PC-9 (cell line): ENCODE measurements at regions not wholly inside any gene's neighbourhood (a gene's known extent, or its start where the extent isn't known, plus 50 kb on each side); places are given as distances from the start of the nearest gene placed in this dataset.

Experiments
- BruUV-seq: library from RNA; stranded (reverse); fragments of 400-500 nt; replicated peaks from 2 replicates; lab custom pipeline; 2021; lab: Mats Ljungman, UMichigan
- CTCF ChIA-PET: fragments of 300-600 bp; sonication (Branson Sonifier 250); formaldehyde crosslinking; loops from one replicate; lab custom pipeline; 2022; ENCODE audit warnings: antibody characterized with exemption; lab: Charles Lee
- POLR2A ChIA-PET: fragments of 300-600 bp; sonication (Branson Sonifier 250); formaldehyde crosslinking; loops from one replicate; lab custom pipeline; 2022; ENCODE audit warnings: antibody characterized with exemption; ENCODE audit not compliant: unreplicated experiment; lab: Charles Lee
- DNase-seq, 2 experiments: peaks; one replicate each; pipeline versions ENCODE4 v3.0.0 to v3.0.0-alpha.2; 2015 to 2022; ENCODE audit warnings: mixed read lengths in 1 of 2
- H2AFZ ChIP-seq: fragments of 200-600 bp; sonication (generic); 2 replicates; pipeline ENCODE4 v1.8.1; 2017; ENCODE audit warnings: antibody characterized with exemption
- H3F3A ChIP-seq: fragments of 200-600 bp; sonication (generic); 2 replicates; pipeline ENCODE4 v1.8.1; 2017; ENCODE audit warnings: antibody characterized with exemption, mild to moderate bottlenecking, low read depth; ENCODE audit not compliant: insufficient read depth
- H3K27ac ChIP-seq: fragments of 200-600 bp; sonication (generic); 2 replicates; pipeline ENCODE4 v1.6.1; 2016; ENCODE audit warnings: mixed run types
- H3K27me3 ChIP-seq: fragments of 200-600 bp; sonication (generic); 2 replicates; pipeline ENCODE4 v1.6.1; 2016; ENCODE audit warnings: low read depth, mixed run types; ENCODE audit not compliant: insufficient read depth
- H3K36me3 ChIP-seq: fragments of 200-600 bp; sonication (generic); 2 replicates; pipeline ENCODE4 v1.6.1; 2016; ENCODE audit warnings: low read depth, mixed run types
- H3K4me1 ChIP-seq: fragments of 200-600 bp; sonication (generic); replicated peaks from 2 replicates; pipeline ENCODE4 v1.6.1; 2016; ENCODE audit warnings: mixed run types; ENCODE audit not compliant: insufficient read depth
- H3K4me2 ChIP-seq: fragments of 200-600 bp; sonication (generic); 2 replicates; pipeline ENCODE4 v1.6.1; 2017; ENCODE audit warnings: mixed run types
- H3K4me3 ChIP-seq: fragments of 200-600 bp; sonication (generic); 2 replicates; pipeline ENCODE4 v1.6.1; 2016; ENCODE audit warnings: mixed run types
- H3K79me2 ChIP-seq: fragments of 200-600 bp; sonication (generic); 2 replicates; pipeline ENCODE4 v1.6.1; 2017; ENCODE audit warnings: low read depth, mixed run types
- H3K9me2 ChIP-seq: fragments of 200-600 bp; sonication (generic); 2 replicates; pipeline ENCODE4 v1.8.1; 2017; ENCODE audit warnings: mild to moderate bottlenecking; ENCODE audit not compliant: insufficient read depth
- H3K9me3 ChIP-seq: fragments of 200-600 bp; sonication (generic); 2 replicates; pipeline ENCODE4 v1.8.1; 2016; ENCODE audit warnings: low read depth; ENCODE audit not compliant: insufficient read depth
- H4K20me1 ChIP-seq: fragments of 200-600 bp; sonication (generic); 2 replicates; pipeline ENCODE4 v1.8.1; 2017; ENCODE audit not compliant: insufficient read depth
- EZH2 ChIP-seq: fragments of 200-600 bp; sonication (generic); IDR thresholded peaks from 2 replicates; pipeline ENCODE4 v1.8.0; 2017; ENCODE audit warnings: antibody characterized with exemption, low read depth
- intact Hi-C: fragments of 100-400 bp; cut with micrococcal nuclease; formaldehyde crosslinking; loops from one replicate; pipeline ENCODE4 v1.10.0; 2022; ENCODE audit not compliant: unreplicated experiment
- TF ChIP-seq, protein P1 (sequence below): fragments of 200-600 bp; sonication (generic); conservative IDR thresholded peaks from 2 replicates; pipeline ENCODE4 v1.6.1; 2017; ENCODE audit warnings: mixed run types, antibody characterized with exemption, mild to moderate bottlenecking, moderate library complexity

DNA sequence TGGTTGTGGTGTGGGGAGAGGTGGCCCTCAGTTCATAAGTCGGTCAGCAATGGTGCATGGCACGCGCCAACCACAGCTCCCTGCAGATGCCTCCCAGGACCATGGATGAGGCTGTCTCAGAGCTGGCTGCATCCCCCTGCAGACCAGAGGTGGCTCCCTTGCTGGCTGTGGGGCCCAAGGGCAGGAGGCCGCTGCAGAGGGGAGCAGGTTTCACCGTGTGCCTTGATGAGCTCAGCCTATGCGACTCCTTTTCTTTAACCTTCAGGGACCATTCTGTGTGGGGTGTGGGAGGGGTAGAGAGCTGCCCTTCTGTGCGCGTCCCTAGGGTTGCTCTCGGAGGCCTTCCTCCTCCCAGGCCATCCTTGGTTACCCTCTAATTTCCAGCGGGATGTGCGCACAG lies 152.4 kb downstream of the ACTR3B start:
- no peak for DNase-seq
- no peaks in the 10 kb centered on the region for H3K36me3 ChIP-seq
- no peak overlapping the region for H3K4me3 ChIP-seq
- no peaks in the 10 kb centered on the region for H3K79me2 ChIP-seq
- H3K4me2 ChIP-seq = no peak overlapping the region
- no peaks in the 10 kb centered on the region for H3K4me1 ChIP-seq
- CTCF ChIA-PET = no interaction called here
- H3K9me3 ChIP-seq = no peaks in the 10 kb centered on the region
- no peaks in the 10 kb centered on the region for H3F3A ChIP-seq
- no peak overlapping the region for H2AFZ ChIP-seq
- H3K27ac ChIP-seq = no peak overlapping the region
- no TSS peak for BruUV-seq
- intact Hi-C loops = no loop called here
- H4K20me1 ChIP-seq = no peaks in the 10 kb centered on the region
- POLR2A ChIA-PET = no interaction called here
- peaks cover 66% of the 10 kb centered on the region for H3K27me3 ChIP-seq
- TF ChIP-seq, protein P1, sequence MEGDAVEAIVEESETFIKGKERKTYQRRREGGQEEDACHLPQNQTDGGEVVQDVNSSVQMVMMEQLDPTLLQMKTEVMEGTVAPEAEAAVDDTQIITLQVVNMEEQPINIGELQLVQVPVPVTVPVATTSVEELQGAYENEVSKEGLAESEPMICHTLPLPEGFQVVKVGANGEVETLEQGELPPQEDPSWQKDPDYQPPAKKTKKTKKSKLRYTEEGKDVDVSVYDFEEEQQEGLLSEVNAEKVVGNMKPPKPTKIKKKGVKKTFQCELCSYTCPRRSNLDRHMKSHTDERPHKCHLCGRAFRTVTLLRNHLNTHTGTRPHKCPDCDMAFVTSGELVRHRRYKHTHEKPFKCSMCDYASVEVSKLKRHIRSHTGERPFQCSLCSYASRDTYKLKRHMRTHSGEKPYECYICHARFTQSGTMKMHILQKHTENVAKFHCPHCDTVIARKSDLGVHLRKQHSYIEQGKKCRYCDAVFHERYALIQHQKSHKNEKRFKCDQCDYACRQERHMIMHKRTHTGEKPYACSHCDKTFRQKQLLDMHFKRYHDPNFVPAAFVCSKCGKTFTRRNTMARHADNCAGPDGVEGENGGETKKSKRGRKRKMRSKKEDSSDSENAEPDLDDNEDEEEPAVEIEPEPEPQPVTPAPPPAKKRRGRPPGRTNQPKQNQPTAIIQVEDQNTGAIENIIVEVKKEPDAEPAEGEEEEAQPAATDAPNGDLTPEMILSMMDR = no peak
- TF ChIP-seq EZH2 = no peak
- H3K9me2 ChIP-seq = no peaks in the 10 kb centered on the region

DNA sequence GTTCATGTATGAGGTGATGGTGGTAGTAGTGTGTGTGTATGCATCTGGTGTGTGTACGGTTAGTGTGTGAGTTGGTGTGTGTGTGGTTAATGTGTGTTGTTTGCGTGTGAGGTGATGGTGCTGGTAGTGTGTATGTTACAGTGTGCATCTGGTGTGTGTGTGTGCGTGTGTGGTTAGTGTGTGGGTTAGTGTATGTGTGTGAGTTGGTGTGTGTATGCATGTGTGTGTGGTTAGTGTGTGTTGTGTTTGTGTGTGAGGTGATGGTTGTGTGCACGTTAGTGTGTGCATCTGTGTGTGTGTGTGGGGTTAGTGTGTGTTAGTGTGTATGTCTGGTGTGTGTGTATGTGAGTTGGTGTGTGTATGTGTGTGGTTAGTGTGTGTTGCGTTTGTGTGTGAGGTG lies 153.0 kb downstream of the ACTR3B start:
- Histone ChIP-seq H2AFZ (no peak overlapping the region), H3K36me3 (no peaks in the 10 kb centered on the region), H3K79me2 (no peaks in the 10 kb centered on the region), H3F3A (no peaks in the 10 kb centered on the region), H3K9me2 (no peaks in the 10 kb centered on the region), H3K27ac (no peak overlapping the region), H4K20me1 (no peaks in the 10 kb centered on the region), H3K4me2 (no peak overlapping the region), H3K27me3 (peaks cover 65% of the 10 kb centered on the region), H3K4me3 (no peak overlapping the region), H3K4me1 (no peaks in the 10 kb centered on the region), H3K9me3 (no peaks in the 10 kb centered on the region)
- DNase-seq = no peak
- intact Hi-C loops = no loop called here
- no TSS peak for BruUV-seq
- ChIA-PET CTCF (no interaction called here), POLR2A (no interaction called here)
- TF ChIP-seq EZH2 = no peak
- TF ChIP-seq, protein P1 = no peak

DNA sequence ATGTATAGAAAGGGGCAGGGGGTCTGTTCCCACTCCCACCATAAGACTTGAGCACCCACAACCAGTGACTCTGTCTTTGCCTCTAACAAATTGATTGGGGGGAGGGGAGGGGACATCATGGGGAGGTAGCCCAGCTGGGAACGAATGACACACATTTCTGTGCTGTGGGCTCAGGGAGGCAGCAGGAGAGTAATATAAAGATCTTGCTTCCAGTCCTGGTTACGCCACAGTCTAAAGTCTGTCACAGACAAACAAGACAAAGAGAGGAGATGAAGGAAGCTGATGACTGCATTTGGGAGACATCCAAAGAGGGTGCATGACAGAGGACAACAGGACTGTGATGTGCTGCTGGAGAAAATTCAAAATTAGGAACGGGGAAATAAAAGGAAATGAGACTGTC lies 153.9 kb downstream of the ACTR3B start:
- H2AFZ ChIP-seq = no peak overlapping the region
- no peaks in the 10 kb centered on the region for H3K4me1 ChIP-seq
- TF ChIP-seq, protein P1 = no peak
- no peak for TF ChIP-seq EZH2
- intact Hi-C loops = no loop called here
- H3K79me2 ChIP-seq = no peaks in the 10 kb centered on the region
- H3K9me2 ChIP-seq = no peaks in the 10 kb centered on the region
- no peaks in the 10 kb centered on the region for H3F3A ChIP-seq
- no TSS peak for BruUV-seq
- no peak for DNase-seq
- no peaks in the 10 kb centered on the region for H3K36me3 ChIP-seq
- ChIA-PET POLR2A (no interaction called here), CTCF (no interaction called here)
- no peaks in the 10 kb centered on the region for H3K9me3 ChIP-seq
- H3K27me3 ChIP-seq = peaks cover 65% of the 10 kb centered on the region
- H3K27ac ChIP-seq = no peak overlapping the region
- no peak overlapping the region for H3K4me3 ChIP-seq
- H3K4me2 ChIP-seq = no peak overlapping the region
- no peaks in the 10 kb centered on the region for H4K20me1 ChIP-seq
